B cell (primary cell): ENCODE measurements at regions not wholly inside any gene's neighbourhood (a gene's known extent, or its start where the extent isn't known, plus 50 kb on each side); places are given as distances from the start of the nearest gene placed in this dataset.

ENCODE experiments used
- ATAC-seq: fragments of 200-7000 bp; cut with Tn5 transposase; one replicate; pipeline ENCODE4 v1.10.0; 2021; ENCODE audit warnings: low read depth, mild to moderate bottlenecking, moderate number of reproducible peaks, moderate library complexity
- CTCF ChIA-PET: fragments of 350-600 bp; sonication (Branson Sonifier 250); formaldehyde crosslinking; loops from one replicate; lab custom pipeline; 2021; ENCODE audit warnings: antibody characterized with exemption, inconsistent platforms; lab: Charles Lee
- POLR2A ChIA-PET: fragments of 350-600 bp; sonication (Branson Sonifier 250); formaldehyde crosslinking; loops from one replicate; lab custom pipeline; 2021; ENCODE audit warnings: antibody characterized with exemption; lab: Charles Lee
- DNase-seq: peaks from one replicate; pipeline ENCODE4 v3.0.0; 2013
- H2AFZ ChIP-seq: 2 replicates; pipeline ENCODE4 v1.6.1; 2012; ENCODE audit warnings: mild to moderate bottlenecking, low read depth, low read length; ENCODE audit not compliant: insufficient read depth, poor library complexity, severe bottlenecking
- H3K27ac ChIP-seq, 2 donors: 1 replicate in 1 of 2; 2 replicates in 1 of 2; pipeline ENCODE4 v1.5.1; 2012 to 2013; ENCODE audit warnings: low read length in 2 of 2, mild to moderate bottlenecking in 2 of 2, moderate library complexity in 1 of 2
- H3K27me3 ChIP-seq, 4 experiments: fragments of 200-600 bp in 1 of 4; sonication (generic) in 1 of 4; replicated peaks in 1 of 4; 1 replicate in 2 of 4; 2 replicates in 2 of 4; pipeline versions ENCODE4 v1.6.1 to v1.7.0; 2013 to 2016; ENCODE audit warnings: low read length in 3 of 4, mild to moderate bottlenecking in 2 of 4, mixed read lengths in 1 of 4, moderate library complexity in 1 of 4; ENCODE audit not compliant: insufficient read depth in 4 of 4, control insufficient read depth in 3 of 4; ENCODE audit errors: control extremely low read depth in 1 of 4
- H3K36me3 ChIP-seq, 2 experiments: replicated peaks in 1 of 2; 1 replicate in 1 of 2; 2 replicates in 1 of 2; pipeline versions ENCODE4 v1.6.1 to v1.7.1; 2013; ENCODE audit warnings: low read length in 1 of 2; ENCODE audit not compliant: insufficient read depth in 2 of 2, control insufficient read depth in 1 of 2; ENCODE audit errors: control extremely low read depth in 1 of 2, extremely low read depth in 1 of 2
- H3K4me1 ChIP-seq, 2 donors: fragments of 200-600 bp in 1 of 2; sonication (generic) in 1 of 2; 1 replicate in 1 of 2; 2 replicates in 1 of 2; pipeline versions ENCODE4 v1.5.1 to v1.6.1; 2013 to 2017; ENCODE audit warnings: low read length in 2 of 2; ENCODE audit not compliant: control insufficient read depth in 2 of 2, insufficient read depth in 2 of 2
- H3K4me2 ChIP-seq: replicated peaks from 2 replicates; pipeline ENCODE3; 2012; ENCODE audit warnings: mild to moderate bottlenecking, low read depth, low read length; ENCODE audit not compliant: poor library complexity, severe bottlenecking
- H3K4me3 ChIP-seq, 5 experiments: fragments of 200-600 bp in 1 of 5; sonication (generic) in 1 of 5; 1 replicate in 3 of 5; 2 replicates in 2 of 5; pipeline versions ENCODE4 v1.5.1 to v1.7.0; 2011 to 2016; ENCODE audit warnings: low read length in 4 of 5, mild to moderate bottlenecking in 4 of 5, low read depth in 2 of 5, control low read depth in 1 of 5, moderate library complexity in 1 of 5; ENCODE audit not compliant: insufficient read depth in 1 of 5; ENCODE audit errors: control extremely low read depth in 1 of 5, extremely low read depth in 1 of 5
- H3K79me2 ChIP-seq: fragments of 200-600 bp; sonication (generic); one replicate; pipeline ENCODE4 v1.6.0; 2016; ENCODE audit warnings: low read length; ENCODE audit not compliant: control insufficient read depth, insufficient read depth
- H3K9ac ChIP-seq: fragments of 200-600 bp; sonication (generic); 2 replicates; pipeline ENCODE4 v1.6.1; 2017; ENCODE audit warnings: mild to moderate bottlenecking, low read length, moderate library complexity
- H3K9me3 ChIP-seq, 3 donors: one replicate each; pipeline versions ENCODE4 v1.6.1 to v1.7.1; 2013; ENCODE audit warnings: low read length in 2 of 3; ENCODE audit not compliant: control insufficient read depth in 2 of 3, insufficient read depth in 1 of 3; ENCODE audit errors: control extremely low read depth in 1 of 3
- H4K20me1 ChIP-seq: 2 replicates; pipeline ENCODE4 v1.6.0; 2012; ENCODE audit warnings: mild to moderate bottlenecking, low read length; ENCODE audit not compliant: insufficient read depth, control insufficient read depth, poor library complexity, severe bottlenecking
- H3K27ac Mint-ChIP-seq: one replicate; pipeline ENCODE4 v1.8.0; 2021; ENCODE audit warnings: mixed read lengths
- H3K27me3 Mint-ChIP-seq: one replicate; pipeline ENCODE4 v1.8.0; 2021; ENCODE audit warnings: mixed read lengths
- H3K4me1 Mint-ChIP-seq: one replicate; pipeline ENCODE4 v1.8.0; 2021; ENCODE audit warnings: mixed read lengths
- H3K4me3 Mint-ChIP-seq: one replicate; pipeline ENCODE4 v1.8.0; 2021; ENCODE audit warnings: mixed read lengths
- H3K9me3 Mint-ChIP-seq: one replicate; pipeline ENCODE4 v1.8.0; 2022; ENCODE audit warnings: mixed read lengths; ENCODE audit not compliant: insufficient read depth
- EZH2 ChIP-seq: IDR thresholded peaks from 2 replicates; pipeline ENCODE4 v1.6.1; 2012; ENCODE audit warnings: borderline replicate concordance, low read depth, mild to moderate bottlenecking, moderate library complexity, low read length; ENCODE audit not compliant: insufficient read depth, poor library complexity, severe bottlenecking
- WGBS: methylation state at CpG from one replicate; pipeline ENCODE4 v1.1.5; 2013; ENCODE audit warnings: missing lambda C conversion rate; ENCODE audit not compliant: insufficient coverage; 5-methylcytosine and 5-hydroxymethylcytosine counted together
- intact Hi-C: fragments of 100-400 bp; cut with micrococcal nuclease; formaldehyde crosslinking; loops from one replicate; pipeline ENCODE4 v1.10.0; 2022
- TF ChIP-seq, protein P1 (sequence below): fragments of 200-600 bp; IDR thresholded peaks from one replicate; pipeline ENCODE4 v1.8.0; 2022; ENCODE audit warnings: antibody characterized with exemption, mild to moderate bottlenecking

DNA sequence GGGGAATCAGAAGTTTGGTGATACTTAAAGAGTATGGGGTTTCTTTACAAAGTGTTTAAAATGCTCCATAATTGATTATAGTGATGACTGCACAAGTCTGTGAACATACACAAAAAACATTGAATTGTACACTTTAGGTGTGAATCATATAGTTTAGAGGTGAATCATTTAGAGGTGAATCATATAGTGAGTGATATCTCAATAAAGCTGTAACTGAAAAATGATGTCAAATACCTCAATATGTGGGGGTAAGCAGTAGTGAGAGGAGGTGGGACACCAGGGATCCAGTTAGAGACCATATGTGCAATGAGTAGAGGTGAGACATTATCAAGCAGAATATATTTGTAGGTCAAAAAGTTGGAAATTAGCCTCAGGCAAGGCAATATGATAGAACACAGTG lies 264.5 kb downstream of the PMP22 start:
- Histone ChIP-seq H3K27ac (no peak overlapping the region), H4K20me1 (no peaks in the 10 kb centered on the region), H3K36me3 (no peaks in the 10 kb centered on the region), H3K27me3 (no peaks in the 10 kb centered on the region), H3K4me1 (no peaks in the 10 kb centered on the region), H3K79me2 (no peaks in the 10 kb centered on the region), H3K4me2 (no peak overlapping the region), H3K4me3 (no peak overlapping the region), H2AFZ (no peak overlapping the region), H3K9me3 (no peaks in the 10 kb centered on the region), H3K9ac (no peak overlapping the region)
- H3K4me1 Mint-ChIP-seq, result no peaks in the 10 kb centered on the region
- H3K27ac Mint-ChIP-seq, result no peak overlapping the region
- TF ChIP-seq, protein P1, sequence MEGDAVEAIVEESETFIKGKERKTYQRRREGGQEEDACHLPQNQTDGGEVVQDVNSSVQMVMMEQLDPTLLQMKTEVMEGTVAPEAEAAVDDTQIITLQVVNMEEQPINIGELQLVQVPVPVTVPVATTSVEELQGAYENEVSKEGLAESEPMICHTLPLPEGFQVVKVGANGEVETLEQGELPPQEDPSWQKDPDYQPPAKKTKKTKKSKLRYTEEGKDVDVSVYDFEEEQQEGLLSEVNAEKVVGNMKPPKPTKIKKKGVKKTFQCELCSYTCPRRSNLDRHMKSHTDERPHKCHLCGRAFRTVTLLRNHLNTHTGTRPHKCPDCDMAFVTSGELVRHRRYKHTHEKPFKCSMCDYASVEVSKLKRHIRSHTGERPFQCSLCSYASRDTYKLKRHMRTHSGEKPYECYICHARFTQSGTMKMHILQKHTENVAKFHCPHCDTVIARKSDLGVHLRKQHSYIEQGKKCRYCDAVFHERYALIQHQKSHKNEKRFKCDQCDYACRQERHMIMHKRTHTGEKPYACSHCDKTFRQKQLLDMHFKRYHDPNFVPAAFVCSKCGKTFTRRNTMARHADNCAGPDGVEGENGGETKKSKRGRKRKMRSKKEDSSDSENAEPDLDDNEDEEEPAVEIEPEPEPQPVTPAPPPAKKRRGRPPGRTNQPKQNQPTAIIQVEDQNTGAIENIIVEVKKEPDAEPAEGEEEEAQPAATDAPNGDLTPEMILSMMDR, result no peak
- TF ChIP-seq EZH2, result no peak
- intact Hi-C loops, result no loop called here
- ATAC-seq, result no peak
- CTCF ChIA-PET, result no interaction called here
- POLR2A ChIA-PET, result no interaction called here
- no peaks in the 10 kb centered on the region for H3K9me3 Mint-ChIP-seq
- DNase-seq, result no peak
- no peak overlapping the region for H3K4me3 Mint-ChIP-seq
- H3K27me3 Mint-ChIP-seq, result no peaks in the 10 kb centered on the region

DNA sequence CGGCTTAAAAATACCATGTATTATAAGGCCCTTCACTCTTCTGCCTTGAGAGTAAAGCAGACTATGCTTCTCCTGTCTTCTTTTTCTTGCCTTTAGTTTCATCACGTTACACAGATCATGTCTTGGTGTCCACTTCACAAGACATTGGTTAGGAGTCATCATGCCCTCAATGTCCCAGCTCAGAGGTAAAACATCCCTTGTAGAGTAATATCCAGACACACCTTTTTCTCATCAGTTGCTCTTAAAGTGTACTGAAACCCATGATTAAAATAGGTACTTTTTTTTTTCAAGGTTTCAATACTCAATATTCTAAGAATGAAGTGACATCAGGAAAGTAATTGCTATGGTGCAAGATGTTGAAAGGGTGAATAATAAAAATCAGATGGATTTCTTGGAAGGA lies 267.8 kb downstream of the PMP22 start:
- Histone ChIP-seq H3K4me3 (no peak overlapping the region), H2AFZ (no peak overlapping the region), H3K4me1 (no peaks in the 10 kb centered on the region), H3K9me3 (no peaks in the 10 kb centered on the region), H3K27me3 (no peaks in the 10 kb centered on the region), H4K20me1 (no peaks in the 10 kb centered on the region), H3K36me3 (no peaks in the 10 kb centered on the region), H3K9ac (no peak overlapping the region), H3K79me2 (no peaks in the 10 kb centered on the region), H3K4me2 (no peak overlapping the region), H3K27ac (no peak overlapping the region)
- intact Hi-C loops, result no loop called here
- Mint-ChIP-seq H3K9me3 (no peaks in the 10 kb centered on the region), H3K27ac (no peak overlapping the region), H3K27me3 (peaks cover 7% of the 10 kb centered on the region), H3K4me1 (no peaks in the 10 kb centered on the region), H3K4me3 (no peak overlapping the region)
- ATAC-seq, result no peak
- DNase-seq, result no peak
- no peak for TF ChIP-seq EZH2
- TF ChIP-seq, protein P1, result no peak
- WGBS, result 100% methylated on average over 2 of the region's 2 CpGs
- ChIA-PET POLR2A (no interaction called here), CTCF (no interaction called here)
